ENCODE measurements at regions not wholly inside any gene's neighbourhood (a gene's known extent, or its start where the extent isn't known, plus 50 kb on each side); places are given as distances from the start of the nearest gene placed in this dataset.
"Not testable (repeated sequence)": the region's sequence is repeated elsewhere in the genome, so short reads cannot be mapped to it uniquely, and the experiment has no call there.

- no peak for DNase-seq
Measured at GRCh38 chr13:73536865-73537264, 478.1 kb downstream of the KLF5 start.

GRCh38 chr13:73535341-73535740, 476.5 kb downstream of the KLF5 start:
- DNase-seq = no peak

- DNase-seq = no peak
Measured at GRCh38 chr13:73532987-73533510, 474.2 kb downstream of the KLF5 start.

GRCh38 chr13:73532582-73532981, 473.8 kb downstream of the KLF5 start:
- no peak for DNase-seq

- no peak for DNase-seq
Measured at GRCh38 chr13:73531014-73531413, 472.2 kb downstream of the KLF5 start.

- DNase-seq = no peak
Measured at GRCh38 chr13:73522937-73523336, 464.1 kb downstream of the KLF5 start.

GRCh38 chr13:73521985-73522524, 463.2 kb downstream of the KLF5 start:
- no peak for DNase-seq

DNA sequence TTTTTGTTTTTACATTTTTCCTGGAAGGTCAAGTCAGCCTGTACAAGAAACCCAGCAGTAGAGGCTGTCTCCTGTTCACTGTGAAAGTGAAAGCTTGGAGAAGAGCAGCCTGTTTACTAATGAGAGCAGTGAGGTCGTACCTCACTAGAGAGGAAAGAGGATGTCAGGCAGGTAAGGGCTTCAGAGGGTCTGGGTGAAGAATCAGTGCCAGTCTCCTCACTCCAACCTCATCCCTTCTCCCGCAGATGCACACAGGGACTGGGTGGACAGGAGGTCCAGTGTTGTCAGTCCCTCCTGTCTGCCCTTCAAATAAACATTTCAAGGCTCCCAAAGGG, 462.5 kb downstream of the KLF5 start:
- DNase-seq = no peak

- no peak for DNase-seq
Measured at GRCh38 chr13:73520566-73521289, 461.9 kb downstream of the KLF5 start.

DNA sequence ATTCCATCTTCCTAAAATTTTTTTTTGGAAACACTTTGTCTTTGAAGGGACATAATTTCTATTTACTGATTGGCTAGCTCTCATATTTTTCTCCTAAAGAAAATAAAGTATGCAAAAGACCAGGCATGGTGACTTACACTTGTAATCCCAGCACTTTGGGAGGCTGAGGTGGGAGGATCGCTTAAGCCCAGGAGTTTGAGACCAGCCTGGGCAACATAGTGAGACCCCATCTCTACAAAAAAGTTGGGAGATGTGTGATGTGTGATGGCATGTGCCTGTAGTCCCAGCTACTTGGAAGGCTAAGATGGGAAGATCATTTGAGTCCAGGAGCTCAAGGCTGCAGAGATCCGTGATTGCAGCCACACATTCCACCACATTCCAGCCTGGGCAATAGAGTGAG, 461.3 kb downstream of the KLF5 start:
- not testable (repeated sequence) for DNase-seq

DNA sequence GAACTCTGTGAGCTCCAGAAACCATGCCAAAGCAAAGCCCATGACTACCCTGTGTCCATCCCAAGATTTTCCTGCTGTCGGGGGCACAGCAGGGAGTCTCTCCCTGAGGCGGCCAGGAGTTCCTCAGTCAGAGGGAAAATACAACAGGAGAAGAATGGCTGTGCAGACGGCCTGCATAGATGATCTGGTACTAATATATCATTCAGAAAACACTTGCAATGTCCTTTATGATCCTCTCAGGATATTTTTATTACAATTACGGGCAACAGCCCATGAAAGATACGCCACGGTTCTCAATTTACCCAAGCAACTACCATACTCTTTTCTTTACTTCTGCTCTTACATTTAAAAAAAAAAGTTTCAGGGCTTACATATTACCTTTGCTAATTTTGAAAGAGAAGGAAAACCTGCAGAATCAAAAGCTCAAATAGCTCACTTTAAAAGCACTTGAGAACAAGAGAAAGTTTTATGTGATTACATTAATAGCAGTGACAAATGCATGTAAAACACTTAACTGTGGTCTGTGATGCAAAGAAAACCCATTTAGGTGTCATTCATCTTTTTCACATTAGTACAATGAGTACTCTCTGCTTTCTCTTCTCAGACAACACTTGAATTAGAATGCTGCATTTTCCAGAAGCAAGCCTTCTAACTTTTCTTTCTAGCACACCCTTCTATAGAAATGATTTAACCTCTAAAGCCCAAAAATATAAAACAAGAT, 460.8 kb downstream of the KLF5 start:
- DNase-seq = no peak

- DNase-seq = no peak
Measured at GRCh38 chr13:73517766-73518165, 459.0 kb downstream of the KLF5 start.

DNA sequence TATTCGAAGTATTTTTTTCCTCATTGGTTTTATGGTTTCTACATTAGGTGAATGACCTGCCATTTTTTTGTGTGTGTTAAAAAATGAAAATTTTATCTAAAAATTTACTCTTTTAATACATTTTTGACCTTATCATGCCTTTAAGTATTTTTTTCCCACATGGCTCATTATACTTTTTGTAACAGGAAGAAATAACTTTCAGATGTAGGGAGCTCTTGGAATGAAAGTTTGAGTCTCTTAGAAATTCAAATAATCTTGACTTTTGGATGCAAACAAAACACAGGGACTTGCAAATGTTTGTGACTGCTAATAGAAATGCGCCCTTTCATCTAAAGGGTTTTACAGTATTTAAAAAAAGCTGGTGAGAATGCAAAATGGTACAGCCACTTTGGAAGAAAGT, 457.9 kb downstream of the KLF5 start:
- DNase-seq = no peak

DNA sequence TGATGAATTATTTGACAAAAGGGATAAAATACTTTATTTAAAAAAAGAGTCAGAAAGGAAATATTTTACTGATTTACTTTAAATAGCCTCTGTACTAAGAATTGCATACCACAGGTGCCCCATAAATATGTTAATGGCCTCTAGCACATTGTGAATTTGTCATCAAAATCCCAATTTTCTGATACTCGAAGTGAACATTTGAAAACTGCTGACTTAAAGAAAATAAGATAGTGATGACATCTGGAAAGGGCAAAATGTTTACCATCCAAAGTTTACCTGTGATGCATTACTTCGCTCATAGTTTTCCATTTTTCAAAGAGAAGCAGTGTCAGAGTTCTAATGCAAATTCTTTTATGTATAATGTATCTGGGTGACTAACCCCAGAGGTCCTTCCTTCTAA, 455.4 kb downstream of the KLF5 start:
- DNase-seq = no peak

GRCh38 chr13:73513751-73514150, 454.9 kb downstream of the KLF5 start:
- no peak for DNase-seq

GRCh38 chr13:73508841-73509240, 450.0 kb downstream of the KLF5 start:
- no peak for DNase-seq

GRCh38 chr13:73505376-73505890, 446.6 kb downstream of the KLF5 start:
- no peak for DNase-seq

- DNase-seq = no peak
Measured at GRCh38 chr13:73499695-73500094, 440.9 kb downstream of the KLF5 start.

- no peak for DNase-seq
Measured at GRCh38 chr13:73497430-73497829, 438.6 kb downstream of the KLF5 start.

- no peak for DNase-seq
Measured at GRCh38 chr13:73496711-73497110, 437.9 kb downstream of the KLF5 start.

DNA sequence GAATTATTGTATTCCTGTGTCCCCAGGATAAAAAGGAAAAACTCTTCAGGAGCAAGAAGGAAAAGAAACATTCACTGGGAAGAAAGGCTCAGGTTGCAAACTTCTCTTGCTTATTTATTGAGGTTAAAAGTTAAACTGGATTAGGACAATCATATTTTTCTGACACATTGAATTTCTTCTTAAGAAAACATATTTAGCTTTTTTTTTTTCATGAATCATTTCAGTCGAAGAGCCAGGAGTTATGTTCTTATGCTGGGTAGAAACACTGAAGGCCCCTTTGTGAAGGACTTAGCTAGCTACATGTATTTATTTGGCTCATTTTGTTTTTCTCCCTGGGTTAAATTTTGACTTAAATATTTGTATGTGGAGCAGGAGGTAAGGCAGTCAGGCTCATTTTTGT, 434.0 kb downstream of the KLF5 start:
- DNase-seq = no peak

GRCh38 chr13:73482556-73482955, 423.8 kb downstream of the KLF5 start:
- no peak for DNase-seq

- no peak for DNase-seq
Measured at GRCh38 chr13:73481886-73482445, 423.2 kb downstream of the KLF5 start.
